ENCODE measurements at regions not wholly inside any gene's neighbourhood (a gene's known extent, or its start where the extent isn't known, plus 50 kb on each side); places are given as distances from the start of the nearest gene placed in this dataset.
A peak's percentile ranks its signal among the peaks of the same experiment; 100 is the strongest.
"Not testable (repeated sequence)": the region's sequence is repeated elsewhere in the genome, so short reads cannot be mapped to it uniquely, and the experiment has no call there.

- DNase-seq: no peak
Observed at GRCh38 chr22:22346401-22347107, 102.0 kb downstream of the VPREB1 start.

DNA sequence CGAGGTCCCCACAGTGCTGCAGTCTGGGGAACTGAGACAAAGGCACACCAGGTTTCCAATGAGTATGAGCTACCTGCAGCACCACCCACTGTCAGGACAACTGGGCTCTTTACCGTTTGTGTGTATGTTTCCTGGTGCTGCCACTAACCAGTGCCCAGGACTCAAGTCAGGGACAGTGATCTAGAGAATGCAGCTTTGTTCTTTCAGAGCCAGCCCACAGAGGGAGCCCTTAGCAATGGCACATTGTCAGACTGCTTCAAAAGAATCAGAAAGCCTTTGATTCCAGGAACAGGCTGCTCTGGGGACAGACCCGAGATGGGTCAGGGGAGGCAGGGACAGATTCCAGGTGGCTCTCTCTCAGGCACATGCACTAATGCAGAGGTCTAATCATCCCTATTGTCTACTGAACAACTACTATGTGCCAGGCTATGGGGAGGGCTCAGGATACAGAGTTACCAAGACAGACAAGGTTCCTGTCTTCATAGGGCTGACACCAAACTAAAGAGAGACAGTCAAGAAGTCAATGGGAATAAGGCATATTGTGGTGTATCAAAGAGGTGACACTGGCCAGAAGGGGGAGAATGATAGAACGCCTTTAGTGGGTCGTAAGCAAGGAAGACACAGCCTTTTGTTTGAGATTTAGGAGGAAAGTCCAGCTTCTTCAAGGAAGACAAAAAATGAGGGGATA is 103.7 kb downstream of the VPREB1 start:
- DNase-seq: peak in 2 of 6 experiments; percentile 6 to 10

DNA sequence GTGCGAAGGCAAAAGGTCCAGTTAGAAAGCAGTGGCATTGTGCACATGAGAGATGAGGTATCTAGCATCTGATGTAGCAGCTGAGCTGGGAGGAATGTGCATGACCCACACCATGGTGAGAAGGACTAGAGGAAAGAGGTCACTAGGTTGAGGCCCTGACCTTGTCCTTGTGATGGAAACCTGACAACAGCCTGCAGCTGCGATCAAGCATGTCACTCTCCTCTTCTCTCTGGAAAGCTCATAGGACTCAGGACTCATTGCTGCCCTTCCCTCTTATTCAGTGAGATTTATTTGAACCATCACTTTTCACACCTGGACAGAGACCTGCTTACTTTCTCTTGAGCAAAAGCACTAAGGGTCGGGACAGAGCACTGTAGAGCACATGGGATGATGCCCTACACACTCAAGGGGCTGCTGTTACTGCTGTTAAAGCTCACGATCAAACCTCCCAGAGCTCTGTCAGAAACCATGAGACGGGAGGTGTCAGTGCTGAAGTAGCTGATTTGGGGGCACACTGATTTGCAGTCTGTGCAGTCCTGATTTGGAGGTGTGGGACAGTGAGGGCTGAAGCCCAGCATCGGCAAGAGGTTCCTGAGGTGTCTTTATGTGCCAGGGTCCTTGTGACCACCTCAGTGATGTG is 104.3 kb downstream of the VPREB1 start:
- DNase-seq: no peak

GRCh38 chr22:22349455-22349836 is 104.9 kb downstream of the VPREB1 start:
- no peak for DNase-seq

DNA sequence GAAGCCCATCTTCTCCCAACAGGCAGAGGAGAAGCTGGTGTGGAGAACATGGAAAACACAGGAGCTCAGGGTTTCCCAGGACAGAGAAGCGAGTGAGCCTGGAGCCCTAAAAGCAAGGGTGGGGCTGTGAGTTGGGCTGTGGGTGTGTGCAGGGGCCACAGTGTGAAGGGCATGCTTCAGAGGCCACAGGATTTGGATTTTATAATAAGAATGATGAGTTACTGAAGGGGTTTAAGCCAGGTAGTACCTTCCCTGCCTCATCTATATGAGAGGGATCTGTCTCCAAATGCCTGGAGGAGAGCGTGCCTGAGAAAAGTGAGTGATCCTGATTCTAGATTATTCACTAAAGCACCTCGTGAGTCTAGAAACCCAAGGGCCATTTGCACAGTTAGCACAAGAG is 106.8 kb downstream of the VPREB1 start:
- DNase-seq: no peak

- no peak for DNase-seq
Observed at GRCh38 chr22:22352371-22352999, 107.9 kb downstream of the VPREB1 start.

DNA sequence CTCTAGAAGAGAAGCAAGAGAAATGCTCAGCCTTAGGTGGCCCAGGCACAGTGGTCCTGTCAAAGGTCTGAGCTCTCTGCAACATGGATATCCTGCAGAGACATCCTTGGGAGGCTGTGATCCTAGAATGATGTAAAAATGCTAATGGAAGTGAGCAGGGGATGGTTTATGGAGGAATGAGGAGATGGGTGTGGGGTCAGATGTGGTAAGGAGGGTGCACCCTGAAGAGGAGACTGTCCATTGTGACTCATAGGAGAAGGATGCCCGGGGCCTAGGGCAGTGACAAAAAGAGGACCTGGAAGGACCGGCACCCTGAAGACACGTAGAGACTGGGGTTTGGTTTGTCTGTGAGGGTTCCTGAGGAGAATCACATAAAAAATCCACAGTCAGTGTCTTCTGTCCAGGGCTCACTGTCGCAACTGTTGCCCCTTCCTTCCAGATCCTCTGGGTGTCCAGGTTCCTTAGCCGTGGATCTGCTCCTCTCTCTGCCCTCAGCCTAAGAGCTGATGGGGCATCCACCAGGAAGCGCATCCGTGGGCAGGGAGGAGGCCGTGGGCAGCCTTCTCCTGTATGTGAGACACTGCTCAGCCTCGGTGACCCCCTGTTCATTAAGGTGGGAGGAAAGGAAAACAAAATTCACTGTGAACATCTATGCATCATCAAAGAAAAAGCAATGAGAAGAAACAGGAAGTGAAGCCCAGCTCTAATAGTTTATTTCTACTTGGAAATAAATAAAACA is 110.7 kb downstream of the VPREB1 start:
- DNase-seq: no peak

DNA sequence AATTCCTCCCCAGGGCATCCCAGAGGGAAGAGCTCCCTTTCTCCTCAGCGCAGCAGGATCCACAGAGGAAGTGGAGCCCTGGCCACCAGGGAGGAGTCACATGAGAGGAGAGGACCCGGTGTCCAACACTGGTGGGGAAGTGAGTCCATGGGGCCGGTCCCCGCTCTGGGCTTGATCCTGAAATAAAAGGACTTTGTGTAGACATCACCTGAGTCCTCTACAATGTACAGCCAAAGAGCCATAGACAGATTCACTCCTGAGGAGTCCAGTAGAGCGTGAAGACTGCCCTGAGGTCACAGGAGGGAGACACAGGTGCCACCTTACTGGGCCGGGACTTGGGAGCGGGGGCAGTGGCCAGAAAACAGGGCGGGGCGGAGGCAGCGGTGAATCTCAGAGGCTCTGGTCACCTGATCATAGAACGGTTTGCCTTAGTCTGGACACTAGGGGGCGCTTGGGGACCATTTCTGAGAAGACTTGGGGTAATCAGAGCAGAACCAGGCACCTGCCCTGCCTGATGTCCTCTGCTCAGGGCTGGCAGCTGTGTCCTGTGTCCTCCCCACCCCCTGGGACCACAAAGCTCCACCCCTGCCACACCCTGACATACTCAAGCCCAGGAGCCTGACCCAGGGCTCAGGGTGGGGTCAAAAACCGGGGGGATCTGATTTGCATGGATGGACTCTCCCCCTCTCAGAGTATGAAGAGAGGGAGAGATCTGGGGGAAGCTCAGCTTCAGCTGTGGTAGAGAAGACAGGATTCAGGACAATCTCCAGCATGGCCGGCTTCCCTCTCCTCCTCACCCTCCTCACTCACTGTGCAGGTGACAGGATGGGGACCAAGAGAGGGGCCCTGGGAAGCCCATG is 112.7 kb downstream of the VPREB1 start:
- DNase-seq: peak; percentile 15 to 64 (median 40)

DNA sequence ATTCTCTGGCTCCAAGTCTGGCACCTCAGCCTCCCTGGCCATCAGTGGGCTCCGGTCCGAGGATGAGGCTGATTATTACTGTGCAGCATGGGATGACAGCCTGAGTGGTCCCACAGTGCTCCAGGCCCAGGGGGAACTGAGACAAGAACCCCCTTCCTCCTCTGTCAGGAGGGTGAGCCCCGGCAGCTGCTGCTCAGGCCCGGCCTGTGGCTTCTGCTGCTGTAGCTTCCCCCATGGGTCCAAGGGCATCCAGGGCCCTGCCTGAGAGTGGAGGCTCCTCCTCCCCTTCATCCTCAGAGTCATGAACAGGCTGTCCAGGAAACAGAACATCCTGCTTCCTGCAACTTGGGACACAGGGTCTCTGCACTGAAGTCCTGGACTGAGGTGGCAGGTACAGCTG is 113.6 kb downstream of the VPREB1 start:
- no peak for DNase-seq

GRCh38 chr22:22358686-22359085 is 114.1 kb downstream of the VPREB1 start:
- no peak for DNase-seq

DNA sequence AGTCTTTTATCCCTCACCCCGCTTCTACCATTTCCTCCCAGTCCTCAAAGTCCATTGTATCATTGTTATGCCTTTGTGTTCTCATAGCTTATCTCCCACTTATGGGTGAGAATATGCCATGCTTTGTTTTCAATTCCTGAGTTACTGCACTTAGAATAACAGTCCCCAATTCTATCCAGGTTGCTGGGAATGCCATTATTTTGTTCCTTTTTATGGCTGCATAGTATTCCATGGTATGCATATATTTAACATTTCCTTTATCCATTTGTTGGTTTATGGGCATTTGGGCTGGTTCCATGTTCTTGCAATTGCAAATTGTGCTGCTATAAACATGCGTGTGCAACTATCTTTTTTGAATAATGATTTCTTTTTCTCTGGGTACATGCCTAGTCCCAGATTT is 114.9 kb downstream of the VPREB1 start:
- DNase-seq: no peak

DNA sequence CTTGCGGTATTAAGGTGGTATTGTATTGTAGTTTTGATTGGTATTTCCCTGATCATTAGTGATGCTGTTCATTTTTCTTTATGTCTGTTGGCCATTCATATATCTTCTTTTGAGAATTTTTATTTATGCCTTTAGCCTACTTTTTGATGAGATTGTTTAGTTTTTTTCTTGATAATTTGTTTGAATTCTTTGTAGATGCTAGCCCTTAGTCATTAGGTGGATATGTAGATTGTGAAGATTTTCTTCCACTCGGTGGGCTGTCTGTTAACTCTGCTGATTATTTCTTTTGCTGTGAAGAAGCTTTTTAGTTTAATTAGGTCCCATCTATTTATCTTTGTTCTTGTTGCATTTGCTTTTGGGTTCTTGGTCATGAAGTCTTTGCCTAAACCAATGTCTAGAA is 115.4 kb downstream of the VPREB1 start:
- no peak for DNase-seq

- no peak for DNase-seq
Observed at GRCh38 chr22:22362311-22362710, 117.7 kb downstream of the VPREB1 start.

- DNase-seq: no peak
Observed at GRCh38 chr22:22362936-22363335, 118.3 kb downstream of the VPREB1 start.

DNA sequence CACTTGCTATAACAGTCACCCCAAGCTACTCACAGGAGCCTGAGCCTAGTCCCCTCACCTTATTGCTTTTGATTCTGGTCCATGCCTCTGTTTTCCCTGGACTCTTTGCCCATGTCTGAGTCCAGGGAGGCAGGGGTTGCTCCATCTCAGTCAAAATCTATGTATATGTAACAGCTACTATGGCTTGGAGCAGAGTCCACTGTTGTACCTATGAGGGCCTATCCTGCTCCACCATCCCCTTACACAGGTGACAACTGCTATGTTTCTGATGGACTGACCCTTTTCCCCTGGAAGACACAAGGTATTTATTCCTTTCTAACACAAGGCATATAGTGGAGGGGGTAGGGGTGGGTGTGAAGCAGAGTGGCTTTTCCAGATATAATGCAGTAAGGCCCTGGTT is 119.6 kb downstream of the VPREB1 start:
- no peak for DNase-seq

GRCh38 chr22:22366537-22366936 is 122.0 kb downstream of the VPREB1 start:
- DNase-seq: no peak

- DNase-seq: no peak
Observed at GRCh38 chr22:22368516-22368915, 123.9 kb downstream of the VPREB1 start.

DNA sequence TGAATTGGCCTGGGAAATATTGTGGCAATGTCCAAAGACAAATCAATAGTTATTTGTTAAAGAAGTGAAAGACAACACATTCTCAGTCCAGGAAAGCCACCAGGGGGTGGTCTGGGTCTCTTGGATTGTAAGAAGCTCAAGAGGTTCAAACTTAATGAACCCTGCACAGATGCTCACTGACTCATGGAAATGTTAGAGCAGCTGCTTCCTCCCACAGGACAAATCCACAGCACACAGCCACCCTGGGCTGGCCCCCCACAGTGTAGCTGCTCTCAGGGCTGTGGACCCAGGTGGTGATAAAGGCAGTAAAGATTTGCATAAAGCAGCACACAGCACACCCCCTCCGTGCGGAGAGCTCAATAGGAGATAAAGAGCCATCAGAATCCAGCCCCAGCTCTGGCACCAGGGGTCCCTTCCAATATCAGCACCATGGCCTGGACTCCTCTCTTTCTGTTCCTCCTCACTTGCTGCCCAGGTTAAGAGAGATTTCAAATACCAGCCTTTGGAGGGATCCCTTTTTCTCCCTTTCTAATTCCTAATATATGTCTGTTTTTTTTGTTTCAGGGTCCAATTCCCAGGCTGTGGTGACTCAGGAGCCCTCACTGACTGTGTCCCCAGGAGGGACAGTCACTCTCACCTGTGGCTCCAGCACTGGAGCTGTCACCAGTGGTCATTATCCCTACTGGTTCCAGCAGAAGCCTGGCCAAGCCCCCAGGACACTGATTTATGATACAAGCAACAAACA is 124.8 kb downstream of the VPREB1 start:
- DNase-seq: not testable (repeated sequence)

DNA sequence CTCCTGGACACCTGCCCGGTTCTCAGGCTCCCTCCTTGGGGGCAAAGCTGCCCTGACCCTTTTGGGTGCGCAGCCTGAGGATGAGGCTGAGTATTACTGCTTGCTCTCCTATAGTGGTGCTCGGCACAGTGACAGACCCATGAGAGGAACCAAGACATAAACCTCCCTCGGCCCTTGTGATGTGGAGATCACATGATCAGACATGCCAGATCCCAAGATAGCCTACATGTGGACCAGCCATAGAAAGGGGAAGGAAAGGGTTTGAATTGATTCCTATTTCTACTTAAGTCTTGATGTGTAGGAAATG is 125.3 kb downstream of the VPREB1 start:
- DNase-seq: no peak

GRCh38 chr22:22371031-22371541 is 126.5 kb downstream of the VPREB1 start:
- DNase-seq: no peak

- DNase-seq: no peak
Observed at GRCh38 chr22:22372086-22372485, 127.5 kb downstream of the VPREB1 start.
